ENCODE measurements at regions not wholly inside any gene's neighbourhood (a gene's known extent, or its start where the extent isn't known, plus 50 kb on each side); places are given as distances from the start of the nearest gene placed in this dataset.

DNA sequence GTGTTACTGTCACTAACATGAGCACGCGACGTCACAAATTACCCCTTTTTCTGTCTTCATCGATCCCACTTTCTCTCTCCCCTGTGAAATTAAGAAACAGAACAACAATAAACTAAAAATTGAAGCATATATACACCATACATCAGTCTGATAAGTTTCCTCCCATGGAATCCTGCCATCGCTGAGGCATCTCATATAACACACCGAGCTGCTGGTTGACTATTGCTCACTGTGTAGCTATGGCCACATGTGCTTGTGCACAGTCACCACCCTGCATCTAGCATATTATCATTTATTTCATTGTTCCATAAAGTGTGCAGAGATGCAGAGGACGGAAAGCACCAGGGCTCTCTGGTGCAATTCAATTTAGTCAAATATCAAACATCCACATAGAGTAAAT is 777.9 kb upstream of the ARRDC4 start:
- Histone ChIP-seq H2BK15ac (ENCODE audit: low read length) (no peak overlapping the region), H2BK120ac (ENCODE audit: low read depth, low read length) (no peak overlapping the region), H2AFZ (ENCODE audit: low read length) (no peak overlapping the region), H3K4me2 (ENCODE audit: insufficient read depth, low read length, poor library complexity, severe bottlenecking) (no peak overlapping the region), H3K36me3 (replicated peaks in 1 of 2; ENCODE audit: control insufficient read depth in 2 of 2, insufficient read depth in 2 of 2, low read length in 2 of 2) (no peaks in the 10 kb centered on the region), H2BK12ac (ENCODE audit: low read length) (no peak overlapping the region), H3K9me3 (replicated peaks in 1 of 2; ENCODE audit: control insufficient read depth in 2 of 2, insufficient read depth in 1 of 2, low read depth in 1 of 2, low read length in 2 of 2) (peaks cover 0 to 4% of the 10 kb centered on the region in 2 donors), H3K4ac (ENCODE audit: low read length) (no peak overlapping the region), H3K4me3 (ENCODE audit: low read length in 2 of 2) (no peak overlapping the region), H3K27ac (replicated peaks; ENCODE audit: low read length) (no peak overlapping the region), H2AK5ac (ENCODE audit: low read depth, low read length) (no peak overlapping the region), H3K14ac (ENCODE audit: low read length) (no peak overlapping the region), H3K18ac (ENCODE audit: low read length) (no peak overlapping the region), H3K79me1 (ENCODE audit: low read depth, low read length) (no peaks in the 10 kb centered on the region), H3K4me1 (ENCODE audit: control insufficient read depth in 2 of 2, insufficient read depth in 1 of 2, low read depth in 1 of 2, low read length in 2 of 2) (peaks cover under 1% of the 10 kb centered on the region in 2 donors), H4K8ac (ENCODE audit: low read depth, low read length) (no peak overlapping the region), H3K9ac (ENCODE audit: low read depth, low read length, poor library complexity) (peak overlapping the region; percentile 2), H3K27me3 (ENCODE audit: control insufficient read depth in 3 of 3, insufficient read depth in 3 of 3, low read depth in 1 of 3, low read length in 3 of 3) (no peaks in the 10 kb centered on the region), H3K23ac (ENCODE audit: low read depth, low read length, poor library complexity) (no peak overlapping the region), H4K91ac (ENCODE audit: low read depth, low read length, poor library complexity) (no peak overlapping the region), H2BK5ac (ENCODE audit: low read length) (no peak overlapping the region)
- DNase-seq (ENCODE audit: low spot score): no peak
- WGBS, 2 donors (ENCODE audit: extremely low coverage in 2 of 2, insufficient read length in 2 of 2, insufficient replicate concordance in 1 of 2): no CpG with 5 or more reads among the region's 7 CpGs

DNA sequence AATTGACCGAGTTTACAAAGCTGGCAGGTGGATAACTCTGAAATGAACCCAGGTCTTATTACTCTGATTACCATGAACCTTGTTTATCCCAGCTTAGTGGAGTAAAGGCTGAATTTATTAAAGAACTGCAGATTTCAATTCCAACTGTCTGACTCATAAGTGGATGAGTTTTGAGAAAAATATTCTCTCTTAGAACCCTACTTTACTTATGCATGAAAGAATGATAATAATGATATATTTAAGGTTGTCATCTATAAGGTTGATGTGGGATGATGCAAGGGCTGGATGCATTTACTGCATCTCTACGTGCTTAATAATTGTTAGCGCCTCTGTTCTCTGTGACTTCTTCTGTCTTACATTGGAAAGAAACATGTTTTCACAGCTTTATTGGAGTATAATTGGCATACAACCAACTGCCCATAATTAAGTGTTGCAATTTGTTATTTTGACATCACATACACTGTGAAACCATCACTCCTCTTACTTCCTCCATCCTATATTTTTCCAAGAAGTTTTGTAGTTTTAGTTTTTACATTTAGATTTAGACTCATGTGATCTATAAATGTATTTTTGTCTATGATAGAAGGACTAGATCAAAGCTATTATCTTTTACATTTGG is 771.2 kb upstream of the ARRDC4 start:
- Histone ChIP-seq H3K4ac (ENCODE audit: low read length) (no peak overlapping the region), H4K91ac (ENCODE audit: low read depth, low read length, poor library complexity) (no peak overlapping the region)

DNA sequence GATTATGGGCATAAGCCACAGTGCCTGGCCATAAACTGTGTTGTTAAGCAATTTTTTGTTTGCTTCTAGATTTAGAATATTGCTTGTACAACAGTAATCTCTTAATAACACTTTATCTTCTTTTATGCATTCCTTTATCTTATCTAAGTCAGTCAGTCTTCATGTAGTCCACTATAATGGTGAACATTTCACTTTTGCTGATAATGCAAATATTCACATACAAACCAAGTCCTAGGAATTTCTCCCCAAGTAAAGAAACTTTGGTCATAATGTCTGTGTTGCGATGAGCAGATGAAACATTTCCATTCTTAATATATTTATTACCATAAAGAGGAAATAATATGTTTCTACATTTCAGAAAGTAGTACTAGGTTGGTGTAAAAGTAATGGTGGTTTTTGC is 765.8 kb upstream of the ARRDC4 start:
- H3K23ac ChIP-seq (ENCODE audit: low read depth, low read length, poor library complexity): no peak overlapping the region
- H4K91ac ChIP-seq (ENCODE audit: low read depth, low read length, poor library complexity): no peak overlapping the region
- no peak overlapping the region for H3K27ac ChIP-seq (replicated peaks; ENCODE audit: low read length)
- no peak overlapping the region for H4K8ac ChIP-seq (ENCODE audit: low read depth, low read length)
- no peak overlapping the region for H2BK120ac ChIP-seq (ENCODE audit: low read depth, low read length)
- no peak for DNase-seq (ENCODE audit: low spot score)
- H3K27me3 ChIP-seq (ENCODE audit: control insufficient read depth in 3 of 3, insufficient read depth in 3 of 3, low read depth in 1 of 3, low read length in 3 of 3): no peaks in the 10 kb centered on the region
- no CpG with 5 or more reads among the region's 1 CpG for WGBS, 2 donors (ENCODE audit: extremely low coverage in 2 of 2, insufficient read length in 2 of 2, insufficient replicate concordance in 1 of 2)
- H3K4me3 ChIP-seq (ENCODE audit: low read length in 2 of 2): no peak overlapping the region
- peaks cover 0 to 10% of the 10 kb centered on the region in 2 donors for H3K9me3 ChIP-seq (replicated peaks in 1 of 2; ENCODE audit: control insufficient read depth in 2 of 2, insufficient read depth in 1 of 2, low read depth in 1 of 2, low read length in 2 of 2)
- no peak overlapping the region for H3K14ac ChIP-seq (ENCODE audit: low read length)
- H2AFZ ChIP-seq (ENCODE audit: low read length): no peak overlapping the region
- no peak overlapping the region for H3K4ac ChIP-seq (ENCODE audit: low read length)
- H2BK12ac ChIP-seq (ENCODE audit: low read length): no peak overlapping the region
- H2BK15ac ChIP-seq (ENCODE audit: low read length): no peak overlapping the region
- H2BK5ac ChIP-seq (ENCODE audit: low read length): no peak overlapping the region
- H3K18ac ChIP-seq (ENCODE audit: low read length): no peak overlapping the region
- no peaks in the 10 kb centered on the region for H3K36me3 ChIP-seq (replicated peaks in 1 of 2; ENCODE audit: control insufficient read depth in 2 of 2, insufficient read depth in 2 of 2, low read length in 2 of 2)
- H3K9ac ChIP-seq (ENCODE audit: low read depth, low read length, poor library complexity): no peak overlapping the region
- H3K4me2 ChIP-seq (ENCODE audit: insufficient read depth, low read length, poor library complexity, severe bottlenecking): no peak overlapping the region
- H3K4me1 ChIP-seq (ENCODE audit: control insufficient read depth in 2 of 2, insufficient read depth in 1 of 2, low read depth in 1 of 2, low read length in 2 of 2): peaks cover 5 to 14% of the 10 kb centered on the region in 2 donors
- H2AK5ac ChIP-seq (ENCODE audit: low read depth, low read length): no peak overlapping the region
- H3K79me1 ChIP-seq (ENCODE audit: low read depth, low read length): no peaks in the 10 kb centered on the region

More for the DNA sequence above, 771.2 kb upstream of the ARRDC4 start:
- no peaks in the 10 kb centered on the region for H3K36me3 ChIP-seq (replicated peaks in 1 of 2; ENCODE audit: control insufficient read depth in 2 of 2, insufficient read depth in 2 of 2, low read length in 2 of 2)
- H3K27ac ChIP-seq (replicated peaks; ENCODE audit: low read length): no peak overlapping the region
- no peak overlapping the region for H3K18ac ChIP-seq (ENCODE audit: low read length)
- no peak overlapping the region for H3K4me3 ChIP-seq (ENCODE audit: low read length in 2 of 2)
- no peak overlapping the region for H4K8ac ChIP-seq (ENCODE audit: low read depth, low read length)
- H2AFZ ChIP-seq (ENCODE audit: low read length): no peak overlapping the region
- H3K79me1 ChIP-seq (ENCODE audit: low read depth, low read length): no peaks in the 10 kb centered on the region
- no peaks in the 10 kb centered on the region for H3K27me3 ChIP-seq (ENCODE audit: control insufficient read depth in 3 of 3, insufficient read depth in 3 of 3, low read depth in 1 of 3, low read length in 3 of 3)
- no CpG with 5 or more reads among the region's 3 CpGs for WGBS, 2 donors (ENCODE audit: extremely low coverage in 2 of 2, insufficient read length in 2 of 2, insufficient replicate concordance in 1 of 2)
- no peak overlapping the region for H3K4me2 ChIP-seq (ENCODE audit: insufficient read depth, low read length, poor library complexity, severe bottlenecking)
- H3K14ac ChIP-seq (ENCODE audit: low read length): no peak overlapping the region
- no peaks in the 10 kb centered on the region for H3K4me1 ChIP-seq (ENCODE audit: control insufficient read depth in 2 of 2, insufficient read depth in 1 of 2, low read depth in 1 of 2, low read length in 2 of 2)
- H2BK15ac ChIP-seq (ENCODE audit: low read length): no peak overlapping the region
- no peak overlapping the region for H3K23ac ChIP-seq (ENCODE audit: low read depth, low read length, poor library complexity)
- no peak overlapping the region for H2BK12ac ChIP-seq (ENCODE audit: low read length)
- H2BK120ac ChIP-seq (ENCODE audit: low read depth, low read length): no peak overlapping the region
- H2BK5ac ChIP-seq (ENCODE audit: low read length): no peak overlapping the region
- H3K9ac ChIP-seq (ENCODE audit: low read depth, low read length, poor library complexity): no peak overlapping the region
- no peak for DNase-seq (ENCODE audit: low spot score)
- H2AK5ac ChIP-seq (ENCODE audit: low read depth, low read length): no peak overlapping the region
- peaks cover 0 to 10% of the 10 kb centered on the region in 2 donors for H3K9me3 ChIP-seq (replicated peaks in 1 of 2; ENCODE audit: control insufficient read depth in 2 of 2, insufficient read depth in 1 of 2, low read depth in 1 of 2, low read length in 2 of 2)

DNA sequence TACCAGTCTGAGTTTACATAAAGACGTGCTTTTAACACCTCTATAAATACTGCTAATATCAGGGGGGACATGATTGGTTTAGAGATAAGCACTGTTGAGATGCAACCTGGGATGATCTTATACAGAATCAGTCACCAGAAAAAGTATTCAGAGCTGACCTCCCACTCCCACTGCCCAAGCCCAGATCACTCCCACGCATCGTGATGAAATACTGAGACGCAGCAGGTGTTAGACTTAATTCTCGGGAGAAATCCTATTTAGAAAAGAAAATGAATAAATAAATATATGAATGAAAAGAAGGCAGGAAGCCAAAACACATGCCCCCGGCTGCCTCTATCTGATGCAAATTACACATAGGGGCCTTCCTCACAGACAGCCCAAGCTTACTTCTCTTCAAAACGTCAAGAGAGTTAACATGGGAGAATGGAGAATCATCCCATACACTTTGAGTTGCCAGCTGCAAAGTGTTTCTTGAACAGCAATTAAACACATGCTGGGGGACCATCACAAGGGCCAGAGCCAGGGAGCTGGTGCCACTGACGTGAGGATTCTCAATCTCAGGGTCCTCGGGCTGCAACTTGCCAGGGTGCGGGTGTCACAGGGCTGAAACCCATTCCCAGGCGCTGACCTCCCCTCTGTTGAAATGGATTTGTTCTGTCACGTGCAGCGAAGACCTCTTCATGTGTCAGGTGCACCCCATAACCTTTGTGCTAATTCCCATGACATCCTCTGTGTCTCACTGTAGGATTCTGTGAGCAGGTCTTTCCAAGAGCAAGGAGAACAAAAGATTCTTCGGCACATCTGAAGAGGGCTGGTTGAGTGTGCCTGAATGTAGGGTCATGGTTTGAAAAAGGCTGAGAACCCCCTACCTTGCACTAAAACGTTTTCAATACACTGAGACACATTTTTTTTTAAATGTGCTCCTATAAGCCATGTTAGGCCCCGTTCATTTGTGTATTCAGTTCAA is 764.2 kb upstream of the ARRDC4 start:
- DNase-seq (ENCODE audit: low spot score): no peak
- Histone ChIP-seq H2BK15ac (ENCODE audit: low read length) (no peak overlapping the region), H3K4me1 (ENCODE audit: control insufficient read depth in 2 of 2, insufficient read depth in 1 of 2, low read depth in 1 of 2, low read length in 2 of 2) (peaks cover 5 to 14% of the 10 kb centered on the region in 2 donors), H2BK5ac (ENCODE audit: low read length) (no peak overlapping the region), H3K79me1 (ENCODE audit: low read depth, low read length) (no peaks in the 10 kb centered on the region), H4K8ac (ENCODE audit: low read depth, low read length) (no peak overlapping the region), H3K9me3 (replicated peaks in 1 of 2; ENCODE audit: control insufficient read depth in 2 of 2, insufficient read depth in 1 of 2, low read depth in 1 of 2, low read length in 2 of 2) (peaks cover 0 to 6% of the 10 kb centered on the region in 2 donors), H2BK120ac (ENCODE audit: low read depth, low read length) (no peak overlapping the region), H2AFZ (ENCODE audit: low read length) (peak overlapping the region; percentile 39), H3K4ac (ENCODE audit: low read length) (no peak overlapping the region), H3K18ac (ENCODE audit: low read length) (no peak overlapping the region), H3K4me3 (ENCODE audit: low read length in 2 of 2) (peak overlapping the region in 1 of 2 donors; percentile 18), H3K36me3 (replicated peaks in 1 of 2; ENCODE audit: control insufficient read depth in 2 of 2, insufficient read depth in 2 of 2, low read length in 2 of 2) (no peaks in the 10 kb centered on the region), H3K23ac (ENCODE audit: low read depth, low read length, poor library complexity) (no peak overlapping the region), H2AK5ac (ENCODE audit: low read depth, low read length) (no peak overlapping the region), H3K14ac (ENCODE audit: low read length) (no peak overlapping the region), H3K27ac (replicated peaks; ENCODE audit: low read length) (no peak overlapping the region), H3K4me2 (ENCODE audit: insufficient read depth, low read length, poor library complexity, severe bottlenecking) (no peak overlapping the region), H3K9ac (ENCODE audit: low read depth, low read length, poor library complexity) (no peak overlapping the region), H3K27me3 (ENCODE audit: control insufficient read depth in 3 of 3, insufficient read depth in 3 of 3, low read depth in 1 of 3, low read length in 3 of 3) (no peaks in the 10 kb centered on the region), H4K91ac (ENCODE audit: low read depth, low read length, poor library complexity) (no peak overlapping the region), H2BK12ac (ENCODE audit: low read length) (no peak overlapping the region)
- WGBS, 2 donors (ENCODE audit: extremely low coverage in 2 of 2, insufficient read length in 2 of 2, insufficient replicate concordance in 1 of 2): no CpG with 5 or more reads among the region's 16 CpGs
